Left renal cortex interstitium (tissue), 4 donors: ENCODE measurements at regions not wholly inside any gene's neighbourhood (a gene's known extent, or its start where the extent isn't known, plus 50 kb on each side); places are given as distances from the start of the nearest gene placed in this dataset.

Experiments
- DNase-seq, 4 donors: peaks; one replicate each; pipeline ENCODE4 v3.0.0-alpha.2; 2013; ENCODE audit warnings: low read depth in 4 of 4, low spot score in 2 of 4, missing footprints in 1 of 4

DNA sequence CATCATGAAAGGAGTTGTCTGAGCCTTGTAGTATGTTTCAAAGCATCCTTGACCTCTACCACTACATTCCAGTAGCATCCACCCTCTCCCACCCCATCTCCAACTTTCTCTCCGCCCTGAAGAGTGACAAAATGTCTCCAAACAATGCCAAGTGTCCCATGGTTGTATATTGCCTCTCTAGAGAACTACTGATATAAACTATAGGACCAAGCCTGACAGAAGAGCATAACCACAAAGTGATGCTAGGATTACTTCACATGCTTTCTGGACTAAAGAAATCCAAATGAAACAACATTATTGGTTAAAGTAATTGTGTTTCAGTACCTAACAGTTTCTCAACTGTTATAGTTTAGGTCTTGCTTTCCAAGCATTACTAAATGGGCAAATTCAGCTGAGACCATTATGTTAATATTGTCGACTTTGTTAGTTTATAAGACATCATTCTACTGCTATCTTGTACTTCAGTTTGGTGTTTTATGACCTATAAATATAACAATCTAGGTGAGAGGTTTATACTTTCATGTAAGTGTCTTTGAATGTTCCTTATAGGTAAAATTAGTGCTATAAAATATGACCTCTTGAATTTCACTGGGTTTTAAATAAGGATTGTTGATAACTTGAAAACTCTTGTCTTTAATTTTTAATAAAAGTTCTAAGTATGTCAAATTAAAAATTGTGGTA is 117.4 kb downstream of the SUCNR1 start:
- DNase-seq: no peak

- no peak for DNase-seq
These were observed 119.0 kb downstream of the SUCNR1 start for GRCh38 chr3:151992326-151993041.

- no peak for DNase-seq
These were observed 121.6 kb downstream of the SUCNR1 start for GRCh38 chr3:151995091-151995490.

- DNase-seq: no peak
These were observed 125.3 kb downstream of the SUCNR1 start for GRCh38 chr3:151998744-151999143.

DNA sequence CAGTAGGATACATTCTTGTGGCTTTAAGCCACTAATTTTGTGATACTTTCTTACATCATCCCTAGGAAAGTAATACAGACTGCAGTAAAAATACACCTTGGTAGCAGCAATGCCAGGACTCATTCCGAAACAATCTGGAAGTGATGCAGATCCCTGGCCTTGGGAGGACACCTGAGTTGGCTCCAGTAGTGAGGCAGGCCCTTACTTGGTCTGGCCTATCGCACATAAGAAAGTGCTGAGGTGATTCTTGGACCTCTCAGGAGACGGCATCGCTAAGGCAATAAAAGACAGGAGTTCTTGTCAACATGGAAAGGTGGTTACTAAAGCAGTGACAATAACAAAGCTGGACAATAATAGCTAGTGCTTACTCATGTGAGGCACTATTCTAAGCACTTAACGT is 126.5 kb downstream of the SUCNR1 start:
- DNase-seq: no peak

- no peak for DNase-seq
These were observed 138.6 kb downstream of the SUCNR1 start for GRCh38 chr3:152011812-152012735.

DNA sequence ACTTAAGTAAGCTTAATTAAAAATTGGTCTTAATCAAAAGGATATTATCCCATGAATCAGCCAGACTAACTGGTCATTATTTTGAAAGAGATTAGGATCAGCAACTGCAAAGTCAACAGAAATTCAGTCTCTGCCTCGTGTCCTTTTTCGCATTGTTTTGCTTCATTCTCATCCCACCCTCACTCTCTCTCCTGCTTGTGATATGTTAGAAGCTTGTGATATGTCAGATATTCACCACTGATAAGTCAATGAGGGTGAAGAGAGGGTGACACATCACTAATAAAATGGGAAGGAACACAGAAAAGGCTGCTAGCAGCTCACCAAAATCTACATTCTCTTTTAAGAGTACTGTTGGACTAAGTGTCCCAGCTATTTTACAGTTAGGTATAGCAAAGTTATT is 146.1 kb downstream of the SUCNR1 start:
- no peak for DNase-seq

DNA sequence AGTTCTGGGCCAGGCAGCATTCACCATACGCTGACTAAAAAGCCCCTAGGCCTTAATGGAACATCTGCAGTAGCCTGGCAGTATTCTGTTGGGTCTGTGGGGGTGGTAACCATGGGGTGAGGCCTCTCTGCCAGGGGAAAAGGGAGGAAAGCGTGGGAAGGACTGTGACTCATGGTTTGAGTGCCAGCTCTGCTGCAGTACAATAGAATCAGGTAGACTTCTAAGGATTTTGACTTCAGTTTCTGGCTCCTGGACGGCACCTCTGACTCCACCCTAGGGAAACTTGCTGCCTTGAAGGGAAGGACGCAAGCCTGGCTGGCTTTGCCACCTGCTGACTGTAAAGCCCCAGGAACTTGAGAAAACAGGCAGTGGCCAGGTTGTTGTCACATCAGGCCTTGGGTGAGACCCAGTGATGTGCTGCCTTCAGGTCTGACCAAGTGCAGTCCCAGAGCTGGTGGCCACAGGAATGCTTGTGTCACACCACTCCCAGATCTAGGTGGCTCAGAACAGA is 148.6 kb downstream of the SUCNR1 start:
- DNase-seq: no peak

DNA sequence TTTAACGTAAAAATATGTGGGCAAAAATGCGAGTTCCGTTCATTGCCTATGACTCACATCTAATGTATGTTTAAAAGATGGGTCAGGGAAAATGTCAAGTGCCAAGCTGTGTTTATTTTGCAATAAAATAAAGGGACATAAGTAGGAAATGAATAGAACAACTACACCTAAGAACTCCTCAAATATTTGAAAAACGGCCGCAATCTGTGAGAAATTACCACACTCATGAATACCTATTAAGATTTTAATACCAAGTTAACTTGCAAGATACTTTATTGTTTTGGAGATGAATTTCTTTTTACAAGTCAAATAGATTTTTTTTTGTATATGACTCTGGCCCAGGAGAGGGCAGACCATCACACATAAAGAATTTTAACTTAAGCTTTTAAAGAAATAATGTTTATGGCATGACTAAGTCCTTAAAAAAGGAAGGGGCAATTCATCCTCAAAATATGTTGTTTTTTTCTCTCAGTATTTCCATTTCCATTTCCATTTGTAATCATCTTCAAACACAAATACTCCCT is 152.7 kb downstream of the SUCNR1 start:
- DNase-seq: no peak

GRCh38 chr3:152030320-152030719 is 156.9 kb downstream of the SUCNR1 start:
- no peak for DNase-seq

DNA sequence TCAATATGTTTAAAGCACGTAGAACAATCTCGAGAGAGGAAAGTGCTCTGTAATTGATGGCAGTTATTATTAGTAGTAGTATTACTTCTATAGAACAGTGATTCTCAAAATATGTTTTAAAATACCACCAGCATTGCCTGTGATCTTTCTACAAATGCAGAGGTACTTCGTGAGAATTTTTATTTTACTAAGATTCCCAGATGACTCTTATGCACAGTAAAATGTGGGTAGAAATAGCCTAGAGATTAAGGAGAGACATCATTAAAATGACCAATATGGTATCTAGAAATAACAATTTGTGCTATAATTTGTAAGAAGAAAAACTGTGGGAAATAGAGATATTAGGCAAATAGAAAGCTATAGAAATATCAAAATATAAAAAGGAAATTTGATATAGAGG is 157.9 kb downstream of the SUCNR1 start:
- no peak for DNase-seq

- no peak for DNase-seq
These were observed 163.9 kb downstream of the SUCNR1 start for GRCh38 chr3:152037297-152037696.

DNA sequence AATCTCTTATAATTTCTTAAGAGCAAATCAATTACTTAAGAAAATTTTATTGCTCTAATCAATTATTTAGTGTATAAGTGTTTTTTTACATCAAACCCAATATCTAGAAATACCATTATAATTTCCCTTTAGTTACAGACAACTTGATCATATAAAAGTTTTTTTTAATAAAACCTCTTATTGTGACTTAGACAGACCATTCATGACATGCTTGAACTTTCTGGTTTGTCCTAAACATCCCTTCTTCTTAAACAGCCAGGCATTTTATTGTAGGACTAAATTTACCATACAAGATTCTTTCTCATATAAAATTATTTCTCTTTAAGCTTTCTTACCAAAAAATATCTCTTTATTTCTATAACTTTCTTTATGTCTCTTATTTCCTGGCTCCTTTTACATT is 164.5 kb downstream of the SUCNR1 start:
- no peak for DNase-seq

GRCh38 chr3:152038490-152038889 is 165.0 kb downstream of the SUCNR1 start:
- DNase-seq: no peak

DNA sequence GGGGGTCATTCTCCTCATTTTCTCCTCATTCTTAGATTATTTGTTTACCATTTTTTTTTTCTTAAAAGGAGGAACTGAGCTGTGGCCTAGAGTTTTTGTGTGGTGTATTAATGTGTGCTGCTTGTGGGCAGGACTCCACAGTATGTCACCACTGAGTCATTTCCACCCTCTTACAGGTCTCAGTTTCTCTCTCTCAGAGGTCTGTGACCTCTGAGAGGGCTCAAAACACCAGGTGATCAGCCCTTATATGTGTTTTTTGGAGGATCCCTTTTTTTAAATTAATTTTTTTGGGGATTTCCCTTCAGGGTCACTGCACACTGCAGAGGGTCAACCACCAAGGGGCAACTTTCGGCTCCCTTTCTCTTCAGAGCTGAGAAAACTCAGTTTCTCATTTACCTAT is 166.4 kb downstream of the SUCNR1 start:
- no peak for DNase-seq

- DNase-seq: no peak
These were observed 166.9 kb downstream of the SUCNR1 start for GRCh38 chr3:152040319-152040718.

DNA sequence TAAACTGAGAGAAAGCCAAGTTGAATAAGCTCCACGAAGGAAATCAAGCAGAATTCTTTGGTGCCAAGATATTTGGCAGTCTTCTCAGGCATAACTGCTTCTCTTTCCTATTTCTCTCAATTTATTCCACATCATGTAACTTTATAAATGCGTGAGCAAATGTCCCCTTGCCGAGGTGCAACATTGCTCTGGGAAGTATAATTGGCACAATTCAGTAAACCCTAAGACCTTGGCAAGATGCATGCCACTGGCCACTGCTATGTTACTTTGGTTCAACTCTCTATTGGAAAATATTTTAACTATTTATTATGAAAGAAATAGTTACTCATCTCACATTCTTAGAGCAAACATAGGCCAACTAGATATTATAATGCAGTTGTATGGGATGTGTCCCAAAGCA is 170.2 kb downstream of the SUCNR1 start:
- DNase-seq: no peak

- DNase-seq: no peak
These were observed 172.8 kb downstream of the SUCNR1 start for GRCh38 chr3:152046280-152046679.

DNA sequence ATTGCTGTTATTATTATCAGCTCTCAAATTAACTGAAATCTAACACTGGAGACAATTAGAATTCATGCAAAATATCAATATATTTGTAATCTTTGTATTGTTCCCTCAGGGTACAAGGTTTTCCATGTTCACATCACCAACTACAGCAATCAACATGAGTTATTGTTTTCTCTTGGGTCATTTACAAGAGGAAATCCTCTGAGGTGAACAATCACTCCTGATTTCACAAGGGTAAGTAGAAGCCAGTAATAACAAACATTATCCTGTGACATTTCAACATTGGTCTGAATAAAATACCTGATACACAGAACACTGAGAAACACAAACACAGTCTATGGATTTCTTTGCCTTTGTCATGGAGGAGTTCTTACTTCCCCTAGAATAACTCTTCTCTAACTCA is 174.0 kb downstream of the SUCNR1 start:
- DNase-seq: no peak

DNA sequence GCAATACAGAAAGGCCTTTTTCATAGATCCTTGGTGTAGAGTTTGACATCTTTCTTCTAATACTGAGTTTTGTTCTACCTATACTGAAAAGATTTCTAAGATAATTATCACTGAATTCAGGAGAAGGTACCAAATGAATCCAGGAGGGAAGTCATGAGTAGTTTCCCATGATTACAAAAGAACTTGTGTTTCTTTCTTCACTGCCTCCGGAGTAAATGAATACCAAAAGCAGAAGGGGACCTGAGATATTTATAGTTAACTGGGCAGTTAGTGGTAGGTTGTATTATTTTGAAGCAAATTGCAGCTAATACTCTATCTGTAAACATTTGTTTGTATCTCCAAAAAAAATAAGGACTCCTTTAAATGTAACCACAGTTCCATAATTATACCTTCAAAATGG is 175.4 kb downstream of the SUCNR1 start:
- DNase-seq: no peak

GRCh38 chr3:152050903-152051302 is 177.5 kb downstream of the SUCNR1 start:
- no peak for DNase-seq
